ENCODE measurements at regions not wholly inside any gene's neighbourhood (a gene's known extent, or its start where the extent isn't known, plus 50 kb on each side); places are given as distances from the start of the nearest gene placed in this dataset.

DNA sequence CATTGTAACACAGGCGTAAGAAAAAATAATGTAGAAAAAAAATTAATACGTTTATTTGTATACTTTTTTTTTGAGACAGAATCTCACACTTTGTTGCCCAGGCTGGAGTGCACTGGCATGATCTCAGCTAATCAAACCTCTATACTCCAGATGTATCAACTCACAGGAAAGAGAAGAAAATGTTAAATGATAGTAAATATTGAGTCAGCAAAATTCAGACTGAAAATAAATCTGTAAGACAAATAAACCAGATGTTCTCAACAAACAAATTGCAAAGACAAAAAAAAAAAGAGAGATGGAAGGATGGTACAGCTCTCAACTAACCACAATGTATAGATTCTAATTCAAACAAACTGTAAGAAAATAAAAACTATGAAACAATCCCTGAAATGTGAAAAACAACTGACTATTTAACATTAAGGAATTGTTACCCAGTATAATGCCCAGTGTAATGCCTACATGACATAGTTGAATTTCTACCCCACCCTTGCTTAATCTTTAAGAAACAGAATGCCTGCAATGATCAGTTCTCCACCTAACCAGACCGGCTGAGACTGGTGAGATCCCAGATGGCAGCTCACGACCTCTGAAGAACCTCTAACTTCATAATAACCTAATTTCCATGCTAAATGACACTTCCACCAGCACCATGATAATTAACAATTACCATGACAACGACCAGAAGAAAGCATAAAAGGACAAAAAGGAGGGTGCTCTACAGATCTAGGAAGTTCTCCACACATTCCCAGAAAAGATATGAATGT is 272.0 kb upstream of the GNAI1 start:
- DNase-seq = no peak

DNA sequence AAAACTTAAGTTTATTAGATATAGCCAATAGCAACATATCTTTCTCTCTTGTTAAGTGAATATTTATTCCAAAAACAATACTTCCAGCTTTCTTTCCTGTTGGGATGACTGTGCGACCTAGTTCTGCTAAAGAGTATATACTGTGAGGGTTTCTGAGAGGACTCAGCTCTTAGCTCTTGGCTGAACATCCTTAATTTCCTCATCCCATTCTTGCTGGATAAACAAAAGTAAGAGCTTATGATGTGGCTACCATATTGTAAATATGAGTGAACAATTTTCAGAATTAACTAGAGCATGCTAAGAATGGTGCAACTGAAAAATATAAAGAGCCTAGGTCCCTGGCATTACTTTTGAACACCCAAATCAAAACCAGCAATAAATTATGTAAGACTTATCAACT is 279.5 kb upstream of the GNAI1 start:
- no peak for DNase-seq

DNA sequence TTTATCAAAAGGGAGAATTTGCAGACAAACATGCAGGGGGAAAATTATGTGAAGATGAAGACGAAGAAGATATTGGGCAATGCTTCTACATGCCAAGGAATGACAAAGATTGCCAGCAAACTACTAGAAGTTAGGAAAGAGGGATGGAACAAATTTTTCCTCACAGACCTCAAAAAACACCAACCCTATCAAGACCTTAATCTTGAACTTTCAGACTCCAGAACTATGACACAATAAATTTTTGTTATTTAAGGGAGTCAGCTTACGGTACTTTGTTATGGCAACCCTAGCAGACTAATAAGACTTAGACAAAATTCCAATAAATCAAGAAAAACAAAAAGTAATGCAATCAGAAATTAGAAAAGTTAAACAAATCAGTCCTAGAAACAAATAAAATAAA is 280.0 kb upstream of the GNAI1 start:
- DNase-seq = no peak

DNA sequence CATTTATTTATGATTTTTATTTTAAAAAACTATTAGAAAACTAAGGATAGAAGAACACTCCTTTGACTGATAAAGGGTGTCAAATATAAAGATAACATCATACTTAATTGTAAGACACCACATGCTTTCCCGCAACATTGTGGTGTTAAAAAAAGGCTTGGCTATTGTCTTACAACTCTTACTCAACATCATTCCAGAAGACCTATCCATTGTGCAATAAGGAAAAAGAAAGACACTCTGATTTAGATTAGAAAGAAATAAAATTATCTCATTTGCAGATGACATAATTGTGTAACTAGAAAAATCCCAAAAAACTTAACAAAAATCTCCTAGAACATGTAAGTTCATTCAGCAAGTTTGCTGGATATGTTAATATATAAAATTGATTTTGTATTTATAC is 296.7 kb upstream of the GNAI1 start:
- no peak for DNase-seq

DNA sequence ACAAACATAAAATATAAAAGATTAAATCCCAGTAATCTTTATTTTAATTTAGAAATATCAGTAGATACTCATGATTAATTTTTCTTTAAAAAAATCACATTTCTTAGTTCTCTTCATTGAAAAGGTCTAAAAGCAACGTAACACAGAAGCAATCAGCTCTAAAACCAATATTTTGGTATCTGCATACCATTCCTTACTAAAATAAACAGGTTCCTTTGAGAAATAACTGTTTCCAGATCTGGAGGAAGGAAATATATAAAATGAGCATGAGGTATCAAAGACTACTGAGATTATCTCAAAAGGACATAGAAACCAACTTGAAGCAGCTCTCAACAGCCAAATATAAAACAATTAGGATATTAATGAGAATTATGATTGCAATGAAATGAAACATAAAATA is 301.0 kb upstream of the GNAI1 start:
- no peak for DNase-seq

DNA sequence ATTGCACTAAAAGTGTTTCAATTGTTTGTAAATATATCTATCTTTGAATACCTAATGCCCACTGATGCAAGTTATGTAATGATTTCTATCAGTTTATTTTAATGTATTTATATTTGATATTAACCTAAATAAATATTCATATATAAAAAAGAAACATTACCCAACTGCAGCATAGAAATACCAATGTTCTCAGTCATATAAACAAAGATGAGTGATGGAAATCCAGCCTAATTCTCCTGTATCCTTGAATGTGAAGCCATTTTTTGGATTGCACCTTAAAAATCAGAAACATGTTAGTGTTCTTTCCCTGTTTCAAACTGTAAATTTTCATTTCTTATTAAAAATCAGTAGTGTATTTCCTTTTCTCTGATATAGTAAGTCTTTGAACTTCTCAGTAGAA is 305.8 kb upstream of the GNAI1 start:
- no peak for DNase-seq

DNA sequence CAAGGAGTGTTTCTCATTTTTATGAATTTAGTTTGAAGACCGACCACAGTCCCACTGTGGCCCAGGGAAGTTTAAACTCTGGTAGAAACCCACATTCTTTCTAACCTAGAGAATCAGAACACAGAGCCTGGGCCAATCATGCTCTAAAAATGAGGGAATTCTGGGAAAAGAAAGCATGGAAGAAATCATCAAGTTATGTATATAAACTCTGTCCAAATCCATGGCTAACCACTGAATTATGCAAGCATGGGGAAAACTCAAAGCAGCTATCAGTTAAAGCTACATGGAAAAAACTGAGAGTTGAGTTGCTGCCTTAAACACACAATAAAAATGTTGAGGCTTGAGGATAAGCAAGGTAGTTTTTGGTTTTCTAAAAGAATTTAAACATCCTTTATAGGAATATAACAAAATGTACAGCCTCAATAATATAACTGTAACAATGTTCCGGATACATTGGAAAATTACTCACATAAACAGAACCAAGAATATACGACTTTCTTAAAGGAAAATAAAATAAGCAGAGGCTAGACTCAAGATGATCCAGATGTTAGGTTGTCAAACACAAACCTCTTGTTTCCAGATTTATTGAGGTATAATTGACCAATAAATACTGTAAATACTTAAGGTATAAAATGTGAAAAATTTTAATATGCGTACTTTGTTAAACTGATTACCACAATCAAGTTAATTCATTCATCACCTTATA is 311.2 kb upstream of the GNAI1 start:
- no peak for DNase-seq

DNA sequence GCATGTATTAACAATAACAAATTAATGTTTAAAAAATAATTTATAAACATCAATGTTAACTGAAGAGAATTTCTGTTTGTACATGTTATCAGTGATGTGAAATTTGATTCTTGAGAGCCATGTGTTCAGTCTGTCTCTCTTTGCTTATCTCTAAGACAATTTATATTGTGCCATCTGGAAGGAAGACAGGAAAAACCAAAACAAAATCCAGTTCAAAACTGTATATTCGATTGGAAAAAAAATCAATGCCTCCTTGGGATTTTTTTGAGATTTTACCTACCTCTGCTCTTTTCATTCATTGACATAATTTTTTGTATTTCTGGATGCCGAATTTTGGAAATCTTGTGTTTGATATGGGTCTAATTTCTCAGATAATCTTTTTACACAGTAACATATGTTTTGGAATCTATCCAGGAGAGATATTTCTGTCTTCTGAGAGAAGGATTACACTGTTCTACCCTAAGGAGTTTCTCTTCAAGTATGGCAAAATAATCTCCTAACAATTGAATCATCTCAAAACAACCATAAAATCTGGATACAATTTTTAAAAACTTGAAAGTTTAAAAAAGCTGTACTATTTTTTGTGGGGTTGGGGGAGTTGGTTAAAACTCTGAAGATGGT is 311.9 kb upstream of the GNAI1 start:
- no peak for DNase-seq

DNA sequence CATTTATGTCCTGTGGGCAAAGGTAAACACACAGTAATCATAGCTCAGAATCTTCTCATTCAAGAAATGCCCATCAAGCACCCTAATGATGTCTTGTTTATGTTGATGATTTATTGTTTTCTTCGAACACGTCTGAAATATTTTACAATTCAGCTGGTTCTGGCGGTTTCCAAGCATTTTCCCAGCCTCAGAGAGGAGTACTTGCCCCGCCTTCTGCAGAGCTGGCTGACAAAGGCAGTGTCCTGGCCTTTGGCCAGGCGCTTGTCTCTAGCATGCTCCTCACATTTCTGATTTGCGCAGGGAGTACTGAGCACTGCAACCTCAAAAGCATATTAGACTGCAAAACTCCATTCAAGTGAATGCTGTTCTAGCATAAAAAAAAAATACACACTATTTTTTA is 314.2 kb upstream of the GNAI1 start:
- no peak for DNase-seq

DNA sequence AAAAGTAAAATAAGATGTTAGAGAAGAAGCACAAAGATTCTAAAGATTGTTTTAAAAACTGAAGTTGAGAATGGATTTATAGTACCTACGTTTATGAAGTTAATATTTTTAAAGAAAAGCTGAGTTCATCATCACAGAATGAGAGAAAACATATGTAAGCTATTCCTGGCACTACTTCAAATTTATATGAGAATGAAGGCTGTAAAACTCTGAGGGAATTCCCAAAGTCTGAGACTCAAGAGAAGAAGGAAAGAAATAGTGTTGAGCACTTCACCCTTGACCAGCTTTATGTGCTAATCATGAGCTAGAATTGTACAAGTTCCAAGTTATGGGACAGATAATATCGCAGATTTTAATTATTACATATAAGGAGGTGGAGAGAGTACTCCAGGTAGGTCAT is 323.7 kb upstream of the GNAI1 start:
- DNase-seq = no peak

DNA sequence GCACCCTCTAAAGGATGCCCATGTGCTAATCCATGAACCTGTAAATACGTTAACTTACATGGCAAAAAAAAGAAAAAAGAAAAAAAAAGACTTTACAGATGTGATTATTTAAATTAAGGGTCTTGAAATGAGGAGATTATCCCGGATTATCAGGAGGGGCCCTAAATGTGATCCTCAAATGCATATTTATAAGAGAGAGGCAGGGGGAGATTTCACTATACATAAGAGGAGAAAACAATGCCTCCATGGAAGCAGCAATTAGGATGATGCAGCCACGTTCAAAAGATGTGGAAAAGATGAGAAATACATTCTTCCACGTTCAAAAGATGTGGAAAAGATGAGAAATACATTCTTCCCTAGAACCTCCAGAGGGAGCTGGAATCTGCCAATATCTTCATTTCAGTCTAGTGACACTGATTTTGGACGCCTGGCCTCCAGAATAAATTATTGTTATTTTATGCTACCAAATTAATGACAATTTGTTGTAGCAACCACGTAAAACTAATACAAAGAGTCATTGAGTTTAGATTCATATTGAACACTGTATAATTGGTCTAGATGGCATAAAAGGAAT is 328.4 kb upstream of the GNAI1 start:
- no peak for DNase-seq

DNA sequence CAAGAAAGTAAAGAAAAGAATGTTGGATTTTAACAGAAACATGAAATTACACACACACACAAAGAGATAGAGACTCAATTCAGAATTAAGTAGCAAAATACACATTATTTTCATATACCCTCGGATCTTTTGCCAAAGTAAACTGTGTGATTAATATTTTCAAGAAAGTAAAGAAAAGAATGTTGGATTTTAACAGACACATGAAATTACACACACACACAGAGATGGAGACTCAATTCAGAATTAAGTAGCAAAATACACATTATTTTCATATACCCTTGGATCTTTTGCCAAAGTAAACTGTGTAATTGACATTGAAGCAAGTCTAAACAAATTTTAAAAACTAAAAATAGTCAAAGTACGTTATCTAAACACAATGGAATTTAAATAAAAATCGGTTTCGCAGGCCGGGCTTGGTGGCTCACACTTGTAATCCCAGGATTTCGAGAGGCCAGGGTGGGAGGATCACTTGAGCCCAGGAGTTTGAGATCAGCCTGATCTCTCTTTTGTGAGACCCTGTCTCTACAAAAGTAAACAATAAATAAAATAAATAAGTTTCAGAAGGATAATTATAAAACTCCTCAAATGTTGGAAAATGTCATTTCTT is 337.3 kb upstream of the MAGI2 start:
- no peak for DNase-seq

DNA sequence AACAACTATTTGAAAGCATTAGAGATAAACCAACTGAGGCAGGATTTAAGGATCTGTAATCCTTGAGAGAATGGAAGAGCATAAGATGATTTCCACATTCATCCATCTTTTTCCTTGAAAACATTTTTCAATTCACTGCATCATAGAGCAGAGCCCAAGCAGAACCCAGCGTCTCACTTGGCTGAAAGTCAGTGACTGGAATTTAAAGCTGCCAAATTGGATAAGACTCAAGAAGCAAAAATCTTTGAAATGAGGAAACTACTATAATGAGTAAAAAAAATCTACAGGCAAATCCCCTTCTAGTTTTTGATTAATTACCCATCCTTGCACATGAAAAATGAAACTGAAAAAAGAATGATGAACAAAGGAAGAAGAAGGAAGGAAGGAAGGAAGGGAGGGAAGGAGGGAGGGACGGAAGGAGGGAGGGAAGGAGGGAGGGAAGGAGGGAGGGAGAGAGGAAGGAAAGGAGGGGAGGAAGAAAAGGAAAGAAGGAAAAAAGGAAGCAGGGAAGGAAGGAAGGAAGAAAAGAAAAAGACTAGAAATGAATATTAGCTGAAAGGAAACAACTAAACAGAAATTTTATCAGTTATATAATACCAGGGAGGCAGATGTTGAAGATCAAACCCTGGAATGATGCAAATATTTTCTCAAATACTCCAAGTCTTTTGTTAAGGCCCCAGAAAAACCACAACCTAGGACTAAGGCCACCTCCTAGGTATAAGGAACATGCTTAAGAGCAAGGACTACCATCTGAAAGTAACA is 336.3 kb upstream of the MAGI2 start:
- no peak for DNase-seq

DNA sequence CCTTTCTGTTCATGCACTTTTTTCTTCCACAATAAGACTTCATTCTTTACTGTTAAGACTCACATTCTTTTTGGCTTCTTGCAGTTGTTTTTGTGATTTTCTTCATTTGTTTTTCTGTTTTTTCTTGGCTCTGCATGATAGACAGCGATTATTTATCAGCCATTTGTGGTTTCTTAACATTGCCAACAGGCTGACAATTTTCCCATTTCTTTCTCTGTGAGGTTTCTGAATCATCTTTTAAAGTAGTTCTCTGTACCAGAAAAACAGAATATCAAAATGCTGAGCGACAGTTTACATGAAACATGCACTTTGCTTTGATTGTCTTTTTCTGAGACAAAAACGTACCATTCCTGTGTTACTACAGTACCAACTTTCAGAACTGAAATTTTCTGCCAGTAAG is 334.2 kb upstream of the MAGI2 start:
- no peak for DNase-seq

DNA sequence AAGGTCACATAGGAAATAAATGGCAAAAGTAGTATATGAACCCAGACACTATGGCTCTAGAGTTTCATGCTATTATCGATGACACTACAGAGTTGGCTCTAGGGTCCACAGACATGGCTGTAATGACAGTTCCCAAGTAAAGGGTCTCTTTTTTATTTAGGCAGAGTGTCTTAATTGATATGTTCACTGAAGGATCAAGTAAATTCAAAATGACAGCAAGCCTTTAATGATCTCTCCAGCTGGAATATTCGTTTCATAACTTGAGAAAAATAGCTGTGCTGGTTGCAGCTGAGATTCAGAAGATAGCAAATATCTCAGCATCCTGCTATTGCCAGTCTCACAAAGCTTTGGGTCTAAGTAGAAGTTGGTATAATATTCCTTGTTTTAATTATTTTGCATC is 333.6 kb upstream of the MAGI2 start:
- no peak for DNase-seq

DNA sequence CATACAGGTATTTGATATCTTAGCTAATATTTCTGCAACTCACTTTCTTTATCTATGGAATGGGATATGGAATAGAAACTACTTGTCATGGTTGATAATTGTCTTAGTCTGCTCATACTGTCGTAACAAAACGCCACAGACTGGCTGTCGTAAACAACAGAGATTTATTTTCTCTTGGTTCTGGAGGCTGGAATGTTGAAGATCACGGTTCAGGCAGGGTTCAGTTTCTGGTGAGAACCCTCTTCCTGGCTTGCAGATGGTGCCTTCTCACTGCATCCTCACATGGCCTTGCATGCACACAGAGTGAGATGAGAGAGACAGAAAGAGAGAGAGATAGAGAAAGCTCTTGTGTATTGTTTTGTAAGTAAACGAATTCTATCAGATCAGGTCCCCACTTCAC is 332.7 kb upstream of the MAGI2 start:
- DNase-seq = no peak

DNA sequence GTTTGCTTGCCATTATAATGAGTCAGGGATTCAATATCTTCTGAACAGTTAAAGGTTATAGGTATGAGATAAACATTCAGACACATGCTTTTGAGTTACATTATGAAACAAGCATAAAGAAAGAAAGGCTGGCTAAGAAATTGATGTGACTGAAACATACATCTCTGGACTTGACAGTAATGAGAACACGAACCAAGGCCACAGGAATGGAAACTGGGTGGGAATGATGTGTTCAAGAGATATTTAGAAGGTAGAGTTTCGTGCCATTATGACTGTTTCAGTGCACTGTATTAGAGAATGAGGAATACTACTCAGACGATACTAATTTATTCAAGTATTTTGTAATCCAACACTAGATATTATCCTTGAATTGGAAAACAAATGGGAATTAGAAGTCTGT is 332.1 kb upstream of the MAGI2 start:
- no peak for DNase-seq

DNA sequence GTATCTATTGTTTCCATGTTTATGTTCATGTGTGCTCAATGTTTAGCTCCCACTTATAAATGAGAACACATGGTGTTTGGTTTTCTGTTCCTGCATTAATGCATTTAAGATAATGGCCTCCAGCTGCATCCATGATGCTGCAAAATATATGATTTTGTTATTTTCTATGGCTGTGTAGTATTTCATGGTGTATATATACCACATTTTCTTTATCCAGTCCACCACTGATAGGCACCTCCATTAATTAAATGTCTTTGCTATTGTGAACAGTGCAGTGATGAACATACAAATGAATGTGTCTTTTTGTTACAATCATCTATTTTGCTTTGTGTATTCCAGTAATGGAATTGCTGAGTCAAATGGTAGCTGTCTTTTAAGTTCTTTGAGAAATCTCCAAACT is 329.4 kb upstream of the MAGI2 start:
- DNase-seq = no peak

DNA sequence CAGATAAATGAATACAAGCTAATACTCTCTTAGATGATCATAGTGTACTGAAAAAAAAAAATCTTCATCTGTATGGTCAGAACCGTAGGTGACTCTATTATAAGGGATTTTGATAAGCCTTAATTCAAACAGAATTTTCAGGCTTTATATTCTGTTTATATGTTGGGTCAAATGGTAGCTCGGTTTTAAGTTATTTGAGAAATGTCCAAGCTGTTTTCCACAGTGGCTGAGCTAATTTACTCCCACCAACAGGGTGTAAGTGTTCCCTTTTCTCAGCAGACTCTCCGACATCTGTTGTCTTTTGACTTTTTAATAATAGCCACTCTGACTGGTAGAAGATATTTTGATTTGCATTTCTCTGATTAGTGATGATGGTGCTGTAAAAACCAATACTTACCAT is 328.8 kb upstream of the MAGI2 start:
- no peak for DNase-seq

DNA sequence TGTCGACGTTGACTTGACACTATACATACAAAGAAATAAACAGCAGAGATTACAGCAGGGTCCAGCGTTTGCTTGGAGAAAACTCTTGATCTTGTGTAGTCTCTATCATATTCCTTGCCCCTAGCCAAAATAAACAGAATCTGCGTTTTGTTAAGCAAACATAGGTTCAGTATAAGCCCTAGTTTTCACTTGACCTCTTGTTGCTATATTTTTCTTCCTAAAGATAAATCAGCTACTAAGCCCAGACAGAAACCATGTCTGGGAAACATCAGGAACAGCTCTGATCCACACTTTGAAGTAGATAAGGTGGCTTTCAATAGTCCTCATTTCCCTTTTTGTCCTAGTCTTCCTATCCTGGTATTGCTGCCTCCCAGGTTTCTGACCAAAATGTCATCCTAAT is 328.2 kb upstream of the MAGI2 start:
- DNase-seq = no peak

DNA sequence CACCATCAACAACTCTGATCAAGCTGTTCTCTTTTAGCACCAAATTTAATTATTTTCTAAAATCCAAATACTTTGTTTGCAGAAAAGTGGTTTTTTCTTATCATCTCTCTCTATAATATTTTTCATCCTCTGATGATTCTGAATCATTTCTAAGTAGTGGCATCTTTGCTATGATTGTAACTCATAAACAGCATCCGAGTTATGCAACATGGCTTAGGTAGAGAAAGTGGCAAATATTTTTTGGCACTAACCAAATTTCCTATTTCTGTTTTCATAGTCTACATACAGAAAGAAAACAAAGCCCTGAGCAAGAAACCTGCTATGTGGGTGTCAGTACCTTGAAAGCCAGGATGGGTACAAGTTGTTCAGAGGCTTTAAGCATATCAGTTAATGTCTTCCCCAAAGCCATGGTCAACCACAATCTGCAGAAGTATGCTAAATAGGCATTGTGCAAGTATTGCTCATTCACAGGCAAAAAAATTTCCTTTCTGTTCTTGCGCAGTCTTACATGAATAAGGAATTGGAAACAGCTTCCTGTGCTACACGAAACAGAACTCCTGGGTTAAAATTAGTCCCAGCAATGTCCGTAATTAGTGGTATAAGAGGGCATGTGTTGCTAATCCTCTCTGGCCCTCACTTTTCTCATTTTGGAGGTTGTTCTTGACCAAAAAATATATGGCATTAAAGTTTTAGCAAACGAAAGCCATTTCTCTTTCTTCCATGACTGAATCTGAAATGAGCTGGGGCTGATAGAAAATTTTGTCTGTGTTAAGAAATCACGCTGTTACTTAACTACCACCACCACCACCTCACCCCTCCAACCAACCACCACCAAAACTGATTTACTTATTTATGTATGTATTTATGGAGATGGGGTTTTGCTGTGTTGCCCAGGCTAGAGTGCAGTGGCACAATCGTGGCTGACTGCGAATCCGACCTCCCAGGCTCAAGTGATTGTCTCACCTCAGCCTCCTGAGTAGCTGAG is 325.6 kb upstream of the MAGI2 start:
- DNase-seq = peak; percentile 79 to 82

DNA sequence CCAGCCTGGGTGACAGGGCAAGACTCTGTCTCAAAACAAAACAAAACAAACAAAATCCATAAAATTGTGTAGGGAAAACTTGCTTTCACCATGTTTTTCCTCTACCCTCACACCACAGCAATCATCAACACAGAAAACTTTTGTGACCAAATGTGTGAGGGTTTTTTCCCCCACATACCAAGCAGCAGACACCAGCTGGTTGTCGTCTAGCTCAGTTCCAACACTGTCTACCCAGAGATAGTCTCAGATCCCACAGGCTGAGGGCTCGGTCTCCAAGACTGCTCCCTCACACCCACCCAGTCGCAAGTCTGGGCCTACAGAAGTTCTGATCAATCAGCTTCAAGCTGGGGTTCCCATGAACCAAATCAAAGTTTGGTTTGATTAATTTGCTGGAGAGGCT is 322.4 kb upstream of the MAGI2 start:
- no peak for DNase-seq
